ENCODE measurements at regions not wholly inside any gene's neighbourhood (a gene's known extent, or its start where the extent isn't known, plus 50 kb on each side); places are given as distances from the start of the nearest gene placed in this dataset.

DNA sequence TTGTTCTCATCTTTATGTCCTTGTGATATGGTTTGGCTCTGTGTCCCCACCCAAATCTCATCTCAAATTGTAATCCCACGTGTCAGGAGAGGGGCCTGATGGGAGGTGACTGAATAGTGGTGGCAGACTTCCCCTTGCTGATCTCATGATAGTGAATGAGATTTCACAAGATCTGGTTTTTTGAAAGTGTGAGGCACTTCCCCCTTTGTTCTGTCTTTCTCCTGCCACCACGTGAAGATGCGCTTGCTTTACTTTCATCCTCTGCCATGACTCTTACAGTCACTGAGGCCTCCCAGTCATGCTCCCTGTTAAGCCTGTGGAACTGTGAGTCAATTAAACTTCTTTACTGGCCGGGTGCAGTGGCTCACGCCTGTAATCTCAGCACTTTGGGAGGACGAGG, 161.0 kb downstream of the HERPUD2 start:
- TF ChIP-seq POLR2A (IDR thresholded peaks at IDR 0.05), result no peak
- TF ChIP-seq CTCF (IDR thresholded peaks at IDR 0.05), result no peak
